ENCODE measurements at regions not wholly inside any gene's neighbourhood (a gene's known extent, or its start where the extent isn't known, plus 50 kb on each side); places are given as distances from the start of the nearest gene placed in this dataset.

GRCh38 chr17:77735566-77736198, 222.8 kb upstream of the TNRC6C start:
- Mint-ChIP-seq H3K27ac (no peak overlapping the region), H3K27me3 (peaks cover 2% of the 10 kb centered on the region), H3K9me3 (ENCODE audit: low read depth) (peaks cover 9% of the 10 kb centered on the region), H3K4me1 (ENCODE audit: low read depth) (no peaks in the 10 kb centered on the region), H3K4me3 (no peak overlapping the region), H3K36me3 (peaks cover 11% of the 10 kb centered on the region)

- peaks cover 11% of the 10 kb centered on the region for H3K36me3 Mint-ChIP-seq
- H3K27ac Mint-ChIP-seq, result no peak overlapping the region
- peaks cover 2% of the 10 kb centered on the region for H3K27me3 Mint-ChIP-seq
- H3K4me1 Mint-ChIP-seq (ENCODE audit: low read depth), result no peaks in the 10 kb centered on the region
- H3K9me3 Mint-ChIP-seq (ENCODE audit: low read depth), result peaks cover 9% of the 10 kb centered on the region
- H3K4me3 Mint-ChIP-seq, result no peak overlapping the region
Measured at GRCh38 chr17:77736199-77736585, 222.3 kb upstream of the TNRC6C start.

GRCh38 chr17:77736721-77737120, 221.8 kb upstream of the TNRC6C start:
- Mint-ChIP-seq H3K36me3 (peaks cover 11% of the 10 kb centered on the region), H3K9me3 (ENCODE audit: low read depth) (peaks cover 9% of the 10 kb centered on the region), H3K4me1 (ENCODE audit: low read depth) (no peaks in the 10 kb centered on the region), H3K4me3 (no peak overlapping the region), H3K27me3 (peaks cover 2% of the 10 kb centered on the region), H3K27ac (no peak overlapping the region)

- Mint-ChIP-seq H3K27ac (no peak overlapping the region), H3K4me3 (no peak overlapping the region), H3K36me3 (peaks cover 10% of the 10 kb centered on the region), H3K9me3 (ENCODE audit: low read depth) (peaks cover 6% of the 10 kb centered on the region), H3K4me1 (ENCODE audit: low read depth) (no peaks in the 10 kb centered on the region), H3K27me3 (peaks cover 2% of the 10 kb centered on the region)
Measured at GRCh38 chr17:77737442-77738265, 220.8 kb upstream of the TNRC6C start.

- Mint-ChIP-seq H3K9me3 (ENCODE audit: low read depth) (no peaks in the 10 kb centered on the region), H3K36me3 (no peaks in the 10 kb centered on the region), H3K27me3 (peaks cover 2% of the 10 kb centered on the region), H3K27ac (no peak overlapping the region), H3K4me1 (ENCODE audit: low read depth) (no peaks in the 10 kb centered on the region), H3K4me3 (no peak overlapping the region)
Measured at GRCh38 chr17:77738751-77739531, 219.6 kb upstream of the TNRC6C start.

GRCh38 chr17:77740481-77740880, 218.0 kb upstream of the TNRC6C start:
- no peak overlapping the region for H3K4me3 Mint-ChIP-seq
- no peaks in the 10 kb centered on the region for H3K4me1 Mint-ChIP-seq (ENCODE audit: low read depth)
- no peaks in the 10 kb centered on the region for H3K27me3 Mint-ChIP-seq
- no peak overlapping the region for H3K27ac Mint-ChIP-seq
- H3K9me3 Mint-ChIP-seq (ENCODE audit: low read depth), result peaks cover 10% of the 10 kb centered on the region
- no peaks in the 10 kb centered on the region for H3K36me3 Mint-ChIP-seq

- Mint-ChIP-seq H3K27me3 (no peaks in the 10 kb centered on the region), H3K4me3 (no peak overlapping the region), H3K4me1 (ENCODE audit: low read depth) (no peaks in the 10 kb centered on the region), H3K9me3 (ENCODE audit: low read depth) (peaks cover 12% of the 10 kb centered on the region), H3K36me3 (no peaks in the 10 kb centered on the region), H3K27ac (no peak overlapping the region)
Measured at GRCh38 chr17:77741109-77741508, 217.4 kb upstream of the TNRC6C start.

- Mint-ChIP-seq H3K4me3 (no peak overlapping the region), H3K27ac (no peak overlapping the region), H3K4me1 (ENCODE audit: low read depth) (no peaks in the 10 kb centered on the region), H3K27me3 (no peaks in the 10 kb centered on the region), H3K36me3 (no peaks in the 10 kb centered on the region), H3K9me3 (ENCODE audit: low read depth) (peaks cover 12% of the 10 kb centered on the region)
Measured at GRCh38 chr17:77742579-77742978, 215.9 kb upstream of the TNRC6C start.

- Mint-ChIP-seq H3K36me3 (no peaks in the 10 kb centered on the region), H3K27ac (no peak overlapping the region), H3K4me1 (ENCODE audit: low read depth) (no peaks in the 10 kb centered on the region), H3K9me3 (ENCODE audit: low read depth) (peaks cover 12% of the 10 kb centered on the region), H3K27me3 (no peaks in the 10 kb centered on the region), H3K4me3 (no peak overlapping the region)
Measured at GRCh38 chr17:77744066-77744988, 214.2 kb upstream of the TNRC6C start.

GRCh38 chr17:77745702-77746101, 212.8 kb upstream of the TNRC6C start:
- Mint-ChIP-seq H3K4me3 (no peak overlapping the region), H3K9me3 (ENCODE audit: low read depth) (peaks cover 12% of the 10 kb centered on the region), H3K27me3 (no peaks in the 10 kb centered on the region), H3K36me3 (no peaks in the 10 kb centered on the region), H3K4me1 (ENCODE audit: low read depth) (no peaks in the 10 kb centered on the region), H3K27ac (no peak overlapping the region)

- no peaks in the 10 kb centered on the region for H3K4me1 Mint-ChIP-seq (ENCODE audit: low read depth)
- H3K36me3 Mint-ChIP-seq, result no peaks in the 10 kb centered on the region
- H3K27ac Mint-ChIP-seq, result no peak overlapping the region
- peaks cover 12% of the 10 kb centered on the region for H3K9me3 Mint-ChIP-seq (ENCODE audit: low read depth)
- no peak overlapping the region for H3K4me3 Mint-ChIP-seq
- H3K27me3 Mint-ChIP-seq, result no peaks in the 10 kb centered on the region
Measured at GRCh38 chr17:77746393-77746792, 212.1 kb upstream of the TNRC6C start.

- H3K9me3 Mint-ChIP-seq (ENCODE audit: low read depth), result peaks cover 12% of the 10 kb centered on the region
- H3K36me3 Mint-ChIP-seq, result no peaks in the 10 kb centered on the region
- no peaks in the 10 kb centered on the region for H3K27me3 Mint-ChIP-seq
- H3K27ac Mint-ChIP-seq, result no peak overlapping the region
- H3K4me1 Mint-ChIP-seq (ENCODE audit: low read depth), result no peaks in the 10 kb centered on the region
- H3K4me3 Mint-ChIP-seq, result no peak overlapping the region
Measured at GRCh38 chr17:77746896-77747554, 211.5 kb upstream of the TNRC6C start.

- Mint-ChIP-seq H3K36me3 (no peaks in the 10 kb centered on the region), H3K27ac (no peak overlapping the region)
Measured at GRCh38 chr17:77748436-77748835, 210.1 kb upstream of the TNRC6C start.

GRCh38 chr17:77749321-77749751, 209.2 kb upstream of the TNRC6C start:
- Mint-ChIP-seq H3K4me3 (no peak overlapping the region), H3K27ac (no peak overlapping the region), H3K4me1 (ENCODE audit: low read depth) (no peaks in the 10 kb centered on the region), H3K27me3 (no peaks in the 10 kb centered on the region), H3K36me3 (no peaks in the 10 kb centered on the region), H3K9me3 (ENCODE audit: low read depth) (peaks cover 12% of the 10 kb centered on the region)

More at GRCh38 chr17:77748436-77748835, 210.1 kb upstream of the TNRC6C start:
- Mint-ChIP-seq H3K4me3 (no peak overlapping the region), H3K27me3 (no peaks in the 10 kb centered on the region), H3K9me3 (ENCODE audit: low read depth) (peaks cover 12% of the 10 kb centered on the region), H3K4me1 (ENCODE audit: low read depth) (no peaks in the 10 kb centered on the region)
